ENCODE measurements at regions not wholly inside any gene's neighbourhood (a gene's known extent, or its start where the extent isn't known, plus 50 kb on each side); places are given as distances from the start of the nearest gene placed in this dataset.

DNA sequence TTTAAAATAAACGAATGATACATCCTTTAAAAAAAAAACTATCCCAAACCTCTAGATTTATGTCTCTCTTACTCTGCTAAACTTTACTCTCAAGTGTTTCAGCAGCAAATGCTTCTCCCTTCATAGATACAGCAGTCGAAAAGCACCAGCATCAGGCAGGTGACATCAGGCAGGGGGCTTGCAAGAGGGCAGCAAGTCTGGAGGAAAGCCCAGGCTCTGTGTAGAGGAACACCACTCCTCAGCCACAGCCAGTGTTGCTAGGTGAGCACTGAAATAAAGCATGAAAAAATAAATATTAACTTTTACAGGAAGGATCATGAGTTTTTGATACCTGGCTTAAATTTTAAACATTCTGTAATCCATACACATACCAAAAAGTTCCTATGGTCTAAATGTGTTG lies 419.4 kb downstream of the GALC start:
- Histone ChIP-seq H3K4me3 (replicated peaks in 1 of 3; ENCODE audit: insufficient read depth in 1 of 3, low read depth in 2 of 3, low read length in 3 of 3) (no peak overlapping the region), H3K9me3 (ENCODE audit: low read length) (peaks cover 15% of the 10 kb centered on the region; the same call in 1 of the 2 replicates), H3K4me1 (ENCODE audit: insufficient read depth, low read length) (no peaks in the 10 kb centered on the region), H4K20me1 (ENCODE audit: insufficient read depth, low read length) (no peaks in the 10 kb centered on the region), H3K9ac (ENCODE audit: insufficient read depth, low read depth, low read length) (no peak overlapping the region), H3K27me3 (ENCODE audit: control insufficient read depth in 1 of 2, insufficient read depth in 2 of 2, low read length in 2 of 2) (no peaks in the 10 kb centered on the region), H3K4me2 (ENCODE audit: low read depth, low read length) (no peak overlapping the region), H3K36me3 (replicated peaks in 1 of 2; ENCODE audit: control insufficient read depth in 1 of 2, insufficient read depth in 2 of 2, low read length in 2 of 2) (no peaks in the 10 kb centered on the region), H3K79me2 (ENCODE audit: insufficient read depth, low read length) (no peaks in the 10 kb centered on the region), H2AFZ (ENCODE audit: low read length) (no peak overlapping the region), H3K27ac (ENCODE audit: extremely low read length, insufficient read depth, low read length) (no peak overlapping the region)
- intact Hi-C loops (cut with micrococcal nuclease; ENCODE audit: unreplicated experiment), result no loop called here
- no peak for ATAC-seq
- DNase-seq (ENCODE audit: low spot score), result no peak
- BruUV-seq (replicated peaks), result no TSS peak
- in situ Hi-C loops (cut with HindIII; ENCODE audit: extremely low pct_ligation_motif_present, low pct_unique_long_range_greater_than_20kb), result no loop called here
- TF ChIP-seq ZNF343 (CRISPR knock-in tag; IDR thresholded peaks at IDR 0.05), result no peak
- 0% methylated on average over 2 of the region's 2 CpGs for WGBS (ENCODE audit: low lambda C conversion rate)
- no peak for FAIRE-seq
- ChIA-PET POLR2A (no interaction called here), CTCF (ENCODE audit: low intra/inter-chr PET ratio, low total read pairs) (no interaction called here)

DNA sequence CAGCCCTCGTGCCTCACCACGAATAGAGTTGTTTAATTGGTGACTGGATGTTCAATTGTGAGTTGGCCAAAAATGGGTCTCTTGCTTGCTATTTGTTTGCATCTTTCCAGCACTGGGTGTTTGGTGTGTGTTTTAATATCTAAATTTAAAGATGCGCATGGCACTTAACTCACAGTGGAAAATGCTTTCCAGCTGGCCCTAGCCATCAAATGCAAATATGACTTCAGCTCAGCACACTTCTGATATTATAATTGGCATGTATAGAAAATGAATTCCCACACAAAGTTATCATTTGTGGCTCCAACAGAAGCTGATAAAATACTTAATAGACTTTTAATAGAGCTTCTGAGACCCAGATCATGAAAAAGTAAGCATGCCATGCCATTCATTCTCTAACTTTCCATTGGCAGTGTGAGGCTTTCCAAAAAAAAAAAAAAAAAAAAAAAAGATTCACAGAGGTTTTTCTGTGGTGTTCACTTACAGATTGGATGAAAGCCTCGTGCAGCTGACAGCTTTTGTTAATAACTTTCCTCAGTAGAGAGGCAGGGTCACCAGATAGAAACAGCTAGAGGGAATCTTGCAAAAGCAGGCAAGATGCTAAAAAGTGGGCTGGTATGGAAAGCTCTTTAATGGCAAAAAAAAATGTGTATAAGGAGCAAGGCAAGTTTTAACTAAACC lies 425.2 kb downstream of the GALC start:
- no peaks in the 10 kb centered on the region for H3K79me2 ChIP-seq (ENCODE audit: insufficient read depth, low read length)
- no peak overlapping the region for H3K4me2 ChIP-seq (ENCODE audit: low read depth, low read length)
- peaks cover 40% of the 10 kb centered on the region for H3K9me3 ChIP-seq (ENCODE audit: low read length)
- DNase-seq (ENCODE audit: low spot score) (no peak), FAIRE-seq (no peak), ATAC-seq (no peak)
- intact Hi-C loops (cut with micrococcal nuclease; ENCODE audit: unreplicated experiment), result no loop called here
- H3K36me3 ChIP-seq (replicated peaks in 1 of 2; ENCODE audit: control insufficient read depth in 1 of 2, insufficient read depth in 2 of 2, low read length in 2 of 2), result no peaks in the 10 kb centered on the region
- 3% methylated on average over 4 of the region's 4 CpGs for WGBS (ENCODE audit: low lambda C conversion rate)
- no peak overlapping the region for H3K9ac ChIP-seq (ENCODE audit: insufficient read depth, low read depth, low read length)
- H2AFZ ChIP-seq (ENCODE audit: low read length), result no peak overlapping the region
- H3K4me1 ChIP-seq (ENCODE audit: insufficient read depth, low read length), result no peaks in the 10 kb centered on the region
- ChIA-PET CTCF (ENCODE audit: low intra/inter-chr PET ratio, low total read pairs) (no interaction called here), POLR2A (no interaction called here)
- H3K27me3 ChIP-seq (ENCODE audit: control insufficient read depth in 1 of 2, insufficient read depth in 2 of 2, low read length in 2 of 2), result no peaks in the 10 kb centered on the region
- no peak overlapping the region for H3K27ac ChIP-seq (ENCODE audit: extremely low read length, insufficient read depth, low read length)
- TF ChIP-seq NFRKB (IDR thresholded peaks at IDR 0.05) (no peak), ZNF556 (CRISPR knock-in tag; IDR thresholded peaks at IDR 0.05; ENCODE audit: borderline replicate concordance) (no peak), ATF7-NPFF (CRISPR knock-in tag; IDR thresholded peaks at IDR 0.05; ENCODE audit: low read depth) (no peak), ZNF674 (CRISPR knock-in tag; IDR thresholded peaks at IDR 0.05; ENCODE audit: low read depth) (no peak), MBNL3 (CRISPR knock-in tag; conservative IDR thresholded peaks at IDR 0.05) (no peak), NFATC3 (CRISPR knock-in tag; IDR thresholded peaks at IDR 0.05) (no peak), MAF1 (CRISPR knock-in tag; IDR thresholded peaks at IDR 0.05; ENCODE audit: borderline replicate concordance) (no peak), ZNF460 (CRISPR knock-in tag; IDR thresholded peaks at IDR 0.05; ENCODE audit: borderline replicate concordance) (no peak), TCF12 (IDR thresholded peaks at IDR 0.05) (no peak), TCF12 (CRISPR knock-in tag; IDR thresholded peaks at IDR 0.05) (no peak), ISL2 (CRISPR knock-in tag; IDR thresholded peaks at IDR 0.05) (no peak), AGO1 (IDR thresholded peaks at IDR 0.05; ENCODE audit: low read depth, low read length, poor library complexity, severe bottlenecking) (no peak), AGO2 (optimal IDR thresholded peaks at IDR 0.05; ENCODE audit: low read depth, low read length) (no peak)
- BruUV-seq (replicated peaks), result no TSS peak
- in situ Hi-C loops (cut with HindIII; ENCODE audit: extremely low pct_ligation_motif_present, low pct_unique_long_range_greater_than_20kb), result no loop called here
- H3K4me3 ChIP-seq (replicated peaks in 1 of 3; ENCODE audit: insufficient read depth in 1 of 3, low read depth in 2 of 3, low read length in 3 of 3), result no peak overlapping the region
- no peaks in the 10 kb centered on the region for H4K20me1 ChIP-seq (ENCODE audit: insufficient read depth, low read length)
